H1 (cell line): ENCODE measurements at regions not wholly inside any gene's neighbourhood (a gene's known extent, or its start where the extent isn't known, plus 50 kb on each side); places are given as distances from the start of the nearest gene placed in this dataset.

Experiments used
- CTCF ChIA-PET: fragments of 300-600 bp; sonication (Branson Sonifier 250); formaldehyde crosslinking; loops from one replicate; lab custom pipeline; 2021; ENCODE audit not compliant: partially characterized antibody; lab: Charles Lee
- POLR2A ChIA-PET: fragments of 300-600 bp; sonication (Branson Sonifier 250); formaldehyde crosslinking; loops from one replicate; lab custom pipeline; 2021; ENCODE audit warnings: inconsistent platforms; ENCODE audit not compliant: partially characterized antibody; lab: Charles Lee
- DNase-seq, 2 experiments: peaks; one replicate each; pipeline versions ENCODE4 v3.0.0 to v3.0.0-alpha.2; 2010 to 2022; ENCODE audit warnings: low spot score in 2 of 2, low read depth in 1 of 2, mixed read lengths in 1 of 2
- FAIRE-seq: peaks from 2 replicates; lab custom pipeline; 2011; peaks lifted over from hg19 to GRCh38; lab: Jason Lieb, UNC
- H2AFZ ChIP-seq: 2 replicates; pipeline ENCODE4 v1.8.1; 2012; ENCODE audit warnings: low read length, inconsistent platforms
- H2AK5ac ChIP-seq: 2 replicates; pipeline ENCODE4 v1.6.1; 2013; ENCODE audit warnings: low read depth, low read length
- H2BK120ac ChIP-seq: replicated peaks from 2 replicates; pipeline ENCODE3; 2013; ENCODE audit warnings: low read depth, low read length, inconsistent platforms
- H2BK12ac ChIP-seq: 2 replicates; pipeline ENCODE4 v1.6.1; 2013; ENCODE audit warnings: low read depth, low read length
- H2BK15ac ChIP-seq: 2 replicates; pipeline ENCODE4 v1.6.1; 2013; ENCODE audit warnings: low read length
- H2BK20ac ChIP-seq: 2 replicates; pipeline ENCODE4 v1.6.1; 2013; ENCODE audit warnings: low read length
- H2BK5ac ChIP-seq: 2 replicates; pipeline ENCODE4 v1.6.1; 2013; ENCODE audit warnings: low read depth, low read length
- H3K14ac ChIP-seq: 2 replicates; pipeline ENCODE4 v1.6.1; 2013; ENCODE audit warnings: inconsistent platforms; ENCODE audit not compliant: insufficient read length
- H3K18ac ChIP-seq: 2 replicates; pipeline ENCODE4 v1.6.1; 2013; ENCODE audit warnings: low read length; ENCODE audit errors: extremely low read depth
- H3K23ac ChIP-seq: 2 replicates; pipeline ENCODE4 v1.6.1; 2013; ENCODE audit warnings: inconsistent platforms; ENCODE audit not compliant: insufficient read length
- H3K23me2 ChIP-seq: 2 replicates; pipeline ENCODE4 v1.6.1; 2013; ENCODE audit warnings: low read depth, low read length
- H3K27ac ChIP-seq: 2 replicates; pipeline ENCODE4 v1.6.1; 2011; ENCODE audit warnings: low read depth, low read length, inconsistent platforms
- H3K27me3 ChIP-seq, 4 experiments: replicated peaks in 1 of 4; 1 replicate in 1 of 4; 2 replicates in 3 of 4; pipeline versions ENCODE4 v1.6.1 to v1.8.1; 2011 to 2013; ENCODE audit warnings: low read length in 3 of 4, mild to moderate bottlenecking in 3 of 4, inconsistent platforms in 2 of 4, mixed read lengths in 2 of 4, moderate library complexity in 1 of 4; ENCODE audit not compliant: control insufficient read depth in 3 of 4, insufficient read depth in 3 of 4; ENCODE audit errors: extremely low read depth in 1 of 4
- H3K36me3 ChIP-seq, 4 experiments: 2 replicates each; pipeline versions ENCODE4 v1.6.1 to v1.8.1; 2011 to 2013; ENCODE audit warnings: mild to moderate bottlenecking in 4 of 4, low read length in 3 of 4, moderate library complexity in 2 of 4, control low read depth in 1 of 4, inconsistent platforms in 1 of 4; ENCODE audit not compliant: insufficient read depth in 4 of 4, control insufficient read depth in 2 of 4
- H3K4ac ChIP-seq: replicated peaks from 2 replicates; pipeline ENCODE3; 2013; ENCODE audit warnings: low read length, low read depth, mixed read lengths, inconsistent platforms; ENCODE audit not compliant: insufficient read length
- H3K4me1 ChIP-seq, 4 experiments: replicated peaks in 1 of 4; 1 replicate in 1 of 4; 2 replicates in 3 of 4; pipeline versions ENCODE4 v1.6.1 to v1.8.1; 2011 to 2013; ENCODE audit warnings: low read length in 3 of 4, inconsistent platforms in 2 of 4, mixed read lengths in 1 of 4; ENCODE audit not compliant: insufficient read depth in 4 of 4, control insufficient read depth in 3 of 4
- H3K4me2 ChIP-seq, 2 experiments: 2 replicates each; pipeline versions ENCODE4 v1.6.1 to v1.8.1; 2011 to 2013; ENCODE audit warnings: low read depth in 2 of 2, low read length in 2 of 2, control low read depth in 1 of 2, inconsistent platforms in 1 of 2, mild to moderate bottlenecking in 1 of 2; ENCODE audit not compliant: insufficient read depth in 1 of 2
- H3K4me3 ChIP-seq, 4 experiments: fragments of 200-600, 300-600 bp in 1 of 4; sonication (generic), shearing (Covaris generic), sonication (Bioruptor Twin) in 1 of 4; 2 replicates each; pipeline versions ENCODE4 v1.5.1 to v1.8.1; 2011 to 2016; ENCODE audit warnings: low read length in 4 of 4, low read depth in 3 of 4, control low read depth in 2 of 4, inconsistent platforms in 2 of 4, mild to moderate bottlenecking in 2 of 4, mixed read lengths in 1 of 4, moderate library complexity in 1 of 4; ENCODE audit not compliant: insufficient read depth in 2 of 4; ENCODE audit errors: extremely low read depth in 1 of 4
- H3K56ac ChIP-seq: replicated peaks from 2 replicates; pipeline ENCODE3; 2013; ENCODE audit warnings: low read depth, mild to moderate bottlenecking, mixed read lengths, low read length, inconsistent platforms; ENCODE audit not compliant: insufficient read length
- H3K79me1 ChIP-seq: 2 replicates; pipeline ENCODE4 v1.6.1; 2013; ENCODE audit warnings: low read depth, low read length, control low read depth
- H3K79me2 ChIP-seq, 2 experiments: 2 replicates each; pipeline versions ENCODE4 v1.6.1 to v1.8.1; 2012 to 2013; ENCODE audit warnings: low read length in 2 of 2, mild to moderate bottlenecking in 2 of 2, inconsistent platforms in 1 of 2; ENCODE audit not compliant: insufficient read depth in 2 of 2, control insufficient read depth in 1 of 2
- H3K9ac ChIP-seq, 4 experiments: replicated peaks in 1 of 4; 1 replicate in 1 of 4; 2 replicates in 3 of 4; pipeline versions ENCODE4 v1.6.1 to v1.8.1; 2011 to 2013; ENCODE audit warnings: low read depth in 3 of 4, low read length in 3 of 4, control low read depth in 2 of 4, mild to moderate bottlenecking in 2 of 4, moderate library complexity in 2 of 4, inconsistent platforms in 1 of 4; ENCODE audit errors: extremely low read depth in 1 of 4
- H3K9me3 ChIP-seq, 2 experiments: 2 replicates each; pipeline versions ENCODE4 v1.6.1 to v1.8.1; 2012 to 2013; ENCODE audit warnings: mild to moderate bottlenecking in 2 of 2, moderate library complexity in 2 of 2, control low read depth in 1 of 2, inconsistent platforms in 1 of 2, low read depth in 1 of 2, low read length in 1 of 2, mixed read lengths in 1 of 2; ENCODE audit not compliant: insufficient read depth in 2 of 2
- H4K20me1 ChIP-seq, 2 experiments: replicated peaks in 1 of 2; 2 replicates each; pipeline versions ENCODE3 to v1.8.1; 2011 to 2013; ENCODE audit warnings: inconsistent platforms in 2 of 2, low read length in 2 of 2, mild to moderate bottlenecking in 1 of 2; ENCODE audit not compliant: insufficient read depth in 2 of 2, control insufficient read depth in 1 of 2
- H4K5ac ChIP-seq: 2 replicates; pipeline ENCODE4 v1.6.1; 2013; ENCODE audit warnings: low read length, low read depth, mixed read lengths, inconsistent platforms; ENCODE audit not compliant: insufficient read length
- H4K8ac ChIP-seq: 2 replicates; pipeline ENCODE4 v1.8.0; 2013; ENCODE audit warnings: mild to moderate bottlenecking, moderate library complexity, low read length, inconsistent platforms; ENCODE audit not compliant: insufficient read depth; ENCODE audit errors: extremely low read depth
- H4K91ac ChIP-seq: replicated peaks from 2 replicates; pipeline ENCODE3; 2013; ENCODE audit warnings: low read length, mixed read lengths, inconsistent platforms; ENCODE audit not compliant: insufficient read length
- BRCA1 ChIP-seq: IDR thresholded peaks from 2 replicates; pipeline ENCODE4 v1.6.1; 2012; ENCODE audit warnings: low read depth, low read length, improper control_type of control experiment
- CBX5 ChIP-seq: fragments of 300-800, 300-1000 bp; sonication (generic); IDR thresholded peaks from 2 replicates; pipeline ENCODE4 v1.7.1; 2016; ENCODE audit warnings: antibody characterized with exemption, low read length, low read depth
- CHD1 ChIP-seq: IDR thresholded peaks from 2 replicates; pipeline ENCODE4 v1.6.1; 2012; ENCODE audit warnings: low read depth, low read length, improper control_type of control experiment
- FOSL1 ChIP-seq: IDR thresholded peaks from 2 replicates; pipeline ENCODE4 v1.6.1; 2011; ENCODE audit warnings: mild to moderate bottlenecking, low read depth, low read length, moderate library complexity; ENCODE audit not compliant: insufficient read depth
- MAFK ChIP-seq: IDR thresholded peaks from 2 replicates; pipeline ENCODE4 v1.6.1; 2012; ENCODE audit warnings: low read depth, mild to moderate bottlenecking, improper control_type of control experiment, low read length
- SAP30 ChIP-seq: fragments of 300-600 bp; sonication (generic); IDR thresholded peaks from 2 replicates; pipeline ENCODE4 v1.7.1; 2012; ENCODE audit warnings: low read length, moderate library complexity, mild to moderate bottlenecking, inconsistent platforms; ENCODE audit not compliant: insufficient read depth, insufficient replicate concordance
- WGBS, 2 experiments: shearing (Covaris generic) in 1 of 2; methylation state at CpG; one replicate each; pipeline versions ENCODE4 v1.1.6 to v1.1.7; 2013 to 2015; ENCODE audit warnings: low lambda C conversion rate in 2 of 2, mixed read lengths in 2 of 2, inconsistent platforms in 1 of 2, low coverage in 1 of 2, missing lambda C conversion rate in 1 of 2; ENCODE audit not compliant: insufficient replicate concordance in 2 of 2, insufficient coverage in 1 of 2, insufficient read length in 1 of 2; ENCODE audit errors: extremely low coverage in 1 of 2, missing lambda C conversion rate in 1 of 2; 5-methylcytosine and 5-hydroxymethylcytosine counted together
- TF ChIP-seq, protein P1 (sequence below): IDR thresholded peaks from 2 replicates; pipeline ENCODE4 v1.6.1; 2012; ENCODE audit warnings: inconsistent platforms
- TF ChIP-seq, protein P2 (sequence below): IDR thresholded peaks from 2 replicates; pipeline ENCODE4 v1.6.1; 2012; ENCODE audit warnings: low read length, inconsistent platforms

GRCh38 chr10:3981300-3981699, 196.3 kb upstream of the KLF6 start:
- no peaks in the 10 kb centered on the region for H3K79me2 ChIP-seq
- POLR2A ChIA-PET, result no interaction called here
- no peaks in the 10 kb centered on the region for H3K4me1 ChIP-seq
- H4K91ac ChIP-seq, result no peak overlapping the region
- no peak overlapping the region for H3K56ac ChIP-seq
- TF ChIP-seq MAFK (no peak), CHD1 (no peak), CBX5 (no peak), BRCA1 (no peak), SAP30 (no peak), FOSL1 (no peak)
- TF ChIP-seq, protein P1, sequence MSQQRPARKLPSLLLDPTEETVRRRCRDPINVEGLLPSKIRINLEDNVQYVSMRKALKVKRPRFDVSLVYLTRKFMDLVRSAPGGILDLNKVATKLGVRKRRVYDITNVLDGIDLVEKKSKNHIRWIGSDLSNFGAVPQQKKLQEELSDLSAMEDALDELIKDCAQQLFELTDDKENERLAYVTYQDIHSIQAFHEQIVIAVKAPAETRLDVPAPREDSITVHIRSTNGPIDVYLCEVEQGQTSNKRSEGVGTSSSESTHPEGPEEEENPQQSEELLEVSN, result no peak
- TF ChIP-seq, protein P2, sequence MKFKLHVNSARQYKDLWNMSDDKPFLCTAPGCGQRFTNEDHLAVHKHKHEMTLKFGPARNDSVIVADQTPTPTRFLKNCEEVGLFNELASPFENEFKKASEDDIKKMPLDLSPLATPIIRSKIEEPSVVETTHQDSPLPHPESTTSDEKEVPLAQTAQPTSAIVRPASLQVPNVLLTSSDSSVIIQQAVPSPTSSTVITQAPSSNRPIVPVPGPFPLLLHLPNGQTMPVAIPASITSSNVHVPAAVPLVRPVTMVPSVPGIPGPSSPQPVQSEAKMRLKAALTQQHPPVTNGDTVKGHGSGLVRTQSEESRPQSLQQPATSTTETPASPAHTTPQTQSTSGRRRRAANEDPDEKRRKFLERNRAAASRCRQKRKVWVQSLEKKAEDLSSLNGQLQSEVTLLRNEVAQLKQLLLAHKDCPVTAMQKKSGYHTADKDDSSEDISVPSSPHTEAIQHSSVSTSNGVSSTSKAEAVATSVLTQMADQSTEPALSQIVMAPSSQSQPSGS, result no peak
- no peak overlapping the region for H3K14ac ChIP-seq
- no peaks in the 10 kb centered on the region for H3K27me3 ChIP-seq
- no peak overlapping the region for H2BK20ac ChIP-seq
- no peaks in the 10 kb centered on the region; a peak in 1 of 4 replicates for H3K9me3 ChIP-seq
- DNase-seq (no peak), FAIRE-seq (no peak)
- WGBS, 2 experiments, result 91% methylated on average over 10 of the region's 10 CpGs; no CpG with 5 or more reads in 1 of the 2 experiments
- H2BK120ac ChIP-seq, result no peak overlapping the region
- no peaks in the 10 kb centered on the region for H3K36me3 ChIP-seq
- H4K20me1 ChIP-seq, result no peaks in the 10 kb centered on the region
- CTCF ChIA-PET, result no interaction called here
- no peak overlapping the region for H3K27ac ChIP-seq
- no peak overlapping the region for H2AFZ ChIP-seq
- no peak overlapping the region for H3K4me3 ChIP-seq
- no peak overlapping the region for H3K18ac ChIP-seq
- no peak overlapping the region for H3K23ac ChIP-seq
- H3K4me2 ChIP-seq, result no peak overlapping the region
- H2BK15ac ChIP-seq, result no peak overlapping the region
- no peak overlapping the region for H3K9ac ChIP-seq
- H3K79me1 ChIP-seq, result no peaks in the 10 kb centered on the region
- H3K4ac ChIP-seq, result no peak overlapping the region
- no peak overlapping the region for H2AK5ac ChIP-seq
- no peak overlapping the region for H2BK5ac ChIP-seq
- H2BK12ac ChIP-seq, result no peak overlapping the region
- H4K8ac ChIP-seq, result no peak overlapping the region
- H3K23me2 ChIP-seq, result no peaks in the 10 kb centered on the region
- H4K5ac ChIP-seq, result no peak overlapping the region
